Right ventricle myocardium inferior (tissue), 1 donor: ENCODE measurements at regions not wholly inside any gene's neighbourhood (a gene's known extent, or its start where the extent isn't known, plus 50 kb on each side); places are given as distances from the start of the nearest gene placed in this dataset.

Source experiments
- ATAC-seq: fragments of 200-7000 bp; cut with Tn5 transposase; one replicate; pipeline ENCODE4 v1.9.1; 2020; ENCODE audit warnings: mild to moderate bottlenecking, moderate library complexity
- DNase-seq: peaks from one replicate; pipeline ENCODE4 v3.0.0; 2021; ENCODE audit errors: missing footprints
- intact Hi-C: fragments of 100-400 bp; cut with DNase I; formaldehyde crosslinking; loops from one replicate; pipeline ENCODE4 v1.11.0; 2022
- donor health status: DM: no; HTN: yes; CAD: no; lungs with severe emphysema.

- intact Hi-C loops = no loop called here
- no peak for ATAC-seq
- no peak for DNase-seq
Observed at GRCh38 chr2:145020139-145020538, 500.2 kb upstream of the ZEB2 start.

- ATAC-seq = no peak
- intact Hi-C loops = no loop called here
- no peak for DNase-seq
Observed at GRCh38 chr2:145018502-145018901, 498.6 kb upstream of the ZEB2 start.

- intact Hi-C loops = no loop called here
- DNase-seq (no peak), ATAC-seq (no peak)
Observed at GRCh38 chr2:145017149-145017548, 497.2 kb upstream of the ZEB2 start.

- no peak for DNase-seq
- intact Hi-C loops = no loop called here
- ATAC-seq = no peak
Observed at GRCh38 chr2:145016711-145017110, 496.8 kb upstream of the ZEB2 start.

GRCh38 chr2:145015561-145015960 is 495.6 kb upstream of the ZEB2 start:
- ATAC-seq = no peak
- intact Hi-C loops = no loop called here

GRCh38 chr2:145012806-145013205 is 492.9 kb upstream of the ZEB2 start:
- ATAC-seq (peak; percentile 67), DNase-seq (no peak)
- intact Hi-C loops = loop anchor here (5.0 kb wide), 1 partner anchor 491 kb away; the partner anchor contains the start of gene ZEB2

More at GRCh38 chr2:145015561-145015960, 495.6 kb upstream of the ZEB2 start:
- no peak for DNase-seq

- ATAC-seq (peak; percentile 76), DNase-seq (no peak)
- intact Hi-C loops = loop anchor here (5.0 kb wide), 1 partner anchor 490 kb away; the partner anchor contains the start of gene ZEB2
Observed at GRCh38 chr2:145012214-145012670, 492.3 kb upstream of the ZEB2 start.

GRCh38 chr2:145010635-145011034 is 490.7 kb upstream of the ZEB2 start:
- ATAC-seq (no peak), DNase-seq (no peak)
- intact Hi-C loops = loop anchor here (5.0 kb wide), 1 partner anchor 488 kb away; the partner anchor contains the start of gene ZEB2

GRCh38 chr2:145007960-145008263 is 488.0 kb upstream of the ZEB2 start:
- ATAC-seq = no peak
- intact Hi-C loops = loop anchor here (10.0 kb wide), 1 partner anchor 133 kb away; no protein-coding TSS in a partner anchor
- DNase-seq = no peak

GRCh38 chr2:145007093-145007959 is 487.4 kb upstream of the ZEB2 start:
- intact Hi-C loops = loop anchor here (10.0 kb wide), 1 partner anchor 133 kb away; no protein-coding TSS in a partner anchor
- peak; percentile 72 for DNase-seq
- ATAC-seq = peak; percentile 64

- intact Hi-C loops = loop anchor here (5.0 to 10.0 kb wide), 2 partner anchors 65 to 128 kb away; no protein-coding TSS in a partner anchor
- no peak for ATAC-seq
Observed at GRCh38 chr2:145002624-145003023, 482.7 kb upstream of the ZEB2 start.

GRCh38 chr2:145000376-145000775 is 480.5 kb upstream of the ZEB2 start:
- no peak for ATAC-seq
- DNase-seq = no peak
- intact Hi-C loops = loop anchor here (5.0 to 10.0 kb wide), 2 partner anchors 67 to 126 kb away; no protein-coding TSS in a partner anchor

More at GRCh38 chr2:145002624-145003023, 482.7 kb upstream of the ZEB2 start:
- DNase-seq = no peak

GRCh38 chr2:144999936-145000335 is 480.0 kb upstream of the ZEB2 start:
- no peak for DNase-seq
- ATAC-seq = no peak
- intact Hi-C loops = loop anchor here (5.0 to 10.0 kb wide), 2 partner anchors 67 to 125 kb away; no protein-coding TSS in a partner anchor

GRCh38 chr2:144999071-144999875 is 479.4 kb upstream of the ZEB2 start:
- intact Hi-C loops = no loop called here
- ATAC-seq = peak; percentile 90
- no peak for DNase-seq

- no peak for DNase-seq
- intact Hi-C loops = no loop called here
- ATAC-seq = no peak
Observed at GRCh38 chr2:144998435-144998834, 478.5 kb upstream of the ZEB2 start.

GRCh38 chr2:144996225-144996795 is 476.4 kb upstream of the ZEB2 start:
- no peak for DNase-seq
- no peak for ATAC-seq
- intact Hi-C loops = no loop called here

- DNase-seq = no peak
- ATAC-seq = peak; percentile 42
- intact Hi-C loops = no loop called here
Observed at GRCh38 chr2:144995482-144995881, 475.6 kb upstream of the ZEB2 start.

- intact Hi-C loops = no loop called here
- ATAC-seq (no peak), DNase-seq (no peak)
Observed at GRCh38 chr2:144990661-144991060, 470.7 kb upstream of the ZEB2 start.
